Mucosa of rectum (tissue), 2 donors: ENCODE measurements at regions not wholly inside any gene's neighbourhood (a gene's known extent, or its start where the extent isn't known, plus 50 kb on each side); places are given as distances from the start of the nearest gene placed in this dataset.
"Not testable (repeated sequence)": the region's sequence is repeated elsewhere in the genome, so short reads cannot be mapped to it uniquely, and the experiment has no call there.

Experiments
- H3K27ac ChIP-seq, 2 donors: one replicate each; pipeline ENCODE4 v1.7.0; 2013; ENCODE audit warnings: inconsistent platforms in 2 of 2, low read depth in 2 of 2, low read length in 2 of 2
- H3K27me3 ChIP-seq, 2 donors: one replicate each; pipeline ENCODE4 v1.7.0; 2013; ENCODE audit warnings: low read length in 2 of 2; ENCODE audit not compliant: control insufficient read depth in 2 of 2, insufficient read depth in 2 of 2
- H3K36me3 ChIP-seq, 2 donors: one replicate each; pipeline ENCODE4 v1.7.0; 2013; ENCODE audit warnings: low read length in 2 of 2; ENCODE audit not compliant: control insufficient read depth in 2 of 2, insufficient read depth in 2 of 2
- H3K4me1 ChIP-seq, 2 donors: one replicate each; pipeline ENCODE4 v1.7.0; 2013; ENCODE audit warnings: low read length in 2 of 2, mild to moderate bottlenecking in 1 of 2; ENCODE audit not compliant: control insufficient read depth in 2 of 2, insufficient read depth in 2 of 2
- H3K4me3 ChIP-seq, 2 donors: one replicate each; pipeline ENCODE4 v1.7.0; 2013; ENCODE audit warnings: low read length in 2 of 2
- H3K9ac ChIP-seq, 2 donors: one replicate each; pipeline ENCODE4 v1.7.0; 2013; ENCODE audit warnings: low read length in 2 of 2, low read depth in 1 of 2, mild to moderate bottlenecking in 1 of 2
- H3K9me3 ChIP-seq, 2 donors: one replicate each; pipeline ENCODE4 v1.7.0; 2013; ENCODE audit warnings: low read length in 2 of 2; ENCODE audit not compliant: control insufficient read depth in 2 of 2
- donor health status: healthy.
- donor health status: Normal muscosa, but diverticular disease.

- Histone ChIP-seq H3K4me3 (no peak overlapping the region), H3K4me1 (no peaks in the 10 kb centered on the region), H3K27ac (no peak overlapping the region), H3K36me3 (no peaks in the 10 kb centered on the region), H3K9me3 (no peaks in the 10 kb centered on the region), H3K9ac (no peak overlapping the region), H3K27me3 (no peaks in the 10 kb centered on the region)
Measured at GRCh38 chr5:152723482-152723881, 318.4 kb upstream of the NMUR2 start.

- Histone ChIP-seq H3K4me3 (no peak overlapping the region), H3K9me3 (no peaks in the 10 kb centered on the region), H3K27me3 (no peaks in the 10 kb centered on the region), H3K36me3 (no peaks in the 10 kb centered on the region), H3K27ac (no peak overlapping the region), H3K9ac (no peak overlapping the region), H3K4me1 (no peaks in the 10 kb centered on the region)
Measured at GRCh38 chr5:152730176-152730575, 325.1 kb upstream of the NMUR2 start.

- Histone ChIP-seq H3K4me3 (no peak overlapping the region), H3K4me1 (no peaks in the 10 kb centered on the region), H3K9me3 (peaks cover 0 to 2% of the 10 kb centered on the region in 2 donors), H3K36me3 (no peaks in the 10 kb centered on the region), H3K27ac (no peak overlapping the region), H3K27me3 (no peaks in the 10 kb centered on the region), H3K9ac (no peak overlapping the region)
Measured at GRCh38 chr5:152736906-152737305, 331.8 kb upstream of the NMUR2 start.

GRCh38 chr5:152739916-152740315 lies 334.8 kb upstream of the NMUR2 start:
- H3K27me3 ChIP-seq: no peaks in the 10 kb centered on the region
- H3K9me3 ChIP-seq: peaks cover 0 to 2% of the 10 kb centered on the region in 2 donors
- H3K4me1 ChIP-seq: no peaks in the 10 kb centered on the region
- H3K4me3 ChIP-seq: no peak overlapping the region
- H3K9ac ChIP-seq: no peak overlapping the region
- H3K27ac ChIP-seq: no peak overlapping the region
- no peaks in the 10 kb centered on the region for H3K36me3 ChIP-seq

- H3K4me3 ChIP-seq, H3K4me1 ChIP-seq, H3K9me3 ChIP-seq, H3K36me3 ChIP-seq, H3K27me3 ChIP-seq, H3K27ac ChIP-seq, H3K9ac ChIP-seq: not testable (repeated sequence)
Measured at GRCh38 chr5:152741126-152741525, 336.0 kb upstream of the NMUR2 start.

GRCh38 chr5:152787709-152788217 lies 382.7 kb upstream of the NMUR2 start:
- H3K9ac ChIP-seq, H3K27me3 ChIP-seq, H3K4me3 ChIP-seq, H3K27ac ChIP-seq, H3K9me3 ChIP-seq, H3K4me1 ChIP-seq, H3K36me3 ChIP-seq: not testable (repeated sequence)

GRCh38 chr5:152801886-152802285 lies 396.8 kb upstream of the NMUR2 start:
- Histone ChIP-seq H3K27ac (no peak overlapping the region), H3K9me3 (no peaks in the 10 kb centered on the region), H3K27me3 (no peaks in the 10 kb centered on the region), H3K4me1 (no peaks in the 10 kb centered on the region), H3K4me3 (no peak overlapping the region), H3K36me3 (no peaks in the 10 kb centered on the region), H3K9ac (no peak overlapping the region)

- H3K4me1 ChIP-seq: no peaks in the 10 kb centered on the region
- H3K4me3 ChIP-seq: no peak overlapping the region
- no peak overlapping the region for H3K27ac ChIP-seq
- H3K9me3 ChIP-seq: no peaks in the 10 kb centered on the region
- no peak overlapping the region for H3K9ac ChIP-seq
- H3K36me3 ChIP-seq: no peaks in the 10 kb centered on the region
- H3K27me3 ChIP-seq: no peaks in the 10 kb centered on the region
Measured at GRCh38 chr5:152804179-152804578, 399.1 kb upstream of the NMUR2 start.

GRCh38 chr5:152811988-152812387 lies 406.9 kb upstream of the NMUR2 start:
- no peak overlapping the region for H3K9ac ChIP-seq
- H3K4me1 ChIP-seq: no peaks in the 10 kb centered on the region
- H3K36me3 ChIP-seq: no peaks in the 10 kb centered on the region
- no peak overlapping the region for H3K4me3 ChIP-seq
- no peaks in the 10 kb centered on the region for H3K27me3 ChIP-seq
- no peak overlapping the region for H3K27ac ChIP-seq
- no peaks in the 10 kb centered on the region for H3K9me3 ChIP-seq

GRCh38 chr5:152813526-152813925 lies 408.4 kb upstream of the NMUR2 start:
- Histone ChIP-seq H3K27ac (no peak overlapping the region), H3K4me3 (no peak overlapping the region), H3K27me3 (no peaks in the 10 kb centered on the region), H3K36me3 (no peaks in the 10 kb centered on the region), H3K9ac (no peak overlapping the region), H3K9me3 (no peaks in the 10 kb centered on the region), H3K4me1 (no peaks in the 10 kb centered on the region)

GRCh38 chr5:152819891-152820290 lies 414.8 kb upstream of the NMUR2 start:
- Histone ChIP-seq H3K9ac (no peak overlapping the region), H3K27me3 (no peaks in the 10 kb centered on the region), H3K4me3 (no peak overlapping the region), H3K36me3 (no peaks in the 10 kb centered on the region), H3K9me3 (no peaks in the 10 kb centered on the region), H3K4me1 (no peaks in the 10 kb centered on the region), H3K27ac (no peak overlapping the region)
